GM12872 (cell line): ENCODE measurements at regions not wholly inside any gene's neighbourhood (a gene's known extent, or its start where the extent isn't known, plus 50 kb on each side); places are given as distances from the start of the nearest gene placed in this dataset.

Experiments
- CTCF ChIP-seq: IDR thresholded peaks from 3 replicates; pipeline ENCODE4 v1.5.1; 2011; ENCODE audit warnings: low read depth, mild to moderate bottlenecking, low read length, moderate library complexity; ENCODE audit not compliant: insufficient read depth

GRCh38 chr17:77826132-77826873 is 132.2 kb upstream of the TNRC6C start:
- TF ChIP-seq CTCF, result no peak

GRCh38 chr17:77827039-77827438 is 131.5 kb upstream of the TNRC6C start:
- TF ChIP-seq CTCF, result no peak

- no peak for TF ChIP-seq CTCF
Measured at GRCh38 chr17:77827511-77827910, 131.0 kb upstream of the TNRC6C start.

GRCh38 chr17:77828749-77829539 is 129.6 kb upstream of the TNRC6C start:
- no peak for TF ChIP-seq CTCF

- no peak for TF ChIP-seq CTCF
Measured at GRCh38 chr17:77829843-77830799, 128.4 kb upstream of the TNRC6C start.

GRCh38 chr17:77830816-77831473 is 127.6 kb upstream of the TNRC6C start:
- TF ChIP-seq CTCF, result no peak
